ENCODE measurements at regions not wholly inside any gene's neighbourhood (a gene's known extent, or its start where the extent isn't known, plus 50 kb on each side); places are given as distances from the start of the nearest gene placed in this dataset.
"Not testable (repeated sequence)": the region's sequence is repeated elsewhere in the genome, so short reads cannot be mapped to it uniquely, and the experiment has no call there.

- no peak for DNase-seq
These were observed 321.9 kb downstream of the SETD4 start for GRCh38 chr21:35738347-35738961.

- DNase-seq = no peak
These were observed 322.4 kb downstream of the SETD4 start for GRCh38 chr21:35737899-35738346.

GRCh38 chr21:35737449-35737848 lies 322.9 kb downstream of the SETD4 start:
- no peak for DNase-seq

GRCh38 chr21:35732788-35733187 lies 327.5 kb downstream of the SETD4 start:
- DNase-seq = no peak

- DNase-seq = no peak
These were observed 330.0 kb downstream of the SETD4 start for GRCh38 chr21:35730325-35730724.

- DNase-seq = no peak
These were observed 332.5 kb downstream of the SETD4 start for GRCh38 chr21:35727830-35728229.

- DNase-seq = no peak
These were observed 336.2 kb downstream of the SETD4 start for GRCh38 chr21:35724156-35724555.

- DNase-seq = no peak
These were observed 338.6 kb downstream of the SETD4 start for GRCh38 chr21:35721701-35722100.

- DNase-seq = no peak
These were observed 340.1 kb downstream of the SETD4 start for GRCh38 chr21:35720208-35720731.

- DNase-seq = no peak
These were observed 341.2 kb downstream of the SETD4 start for GRCh38 chr21:35719080-35719479.

- DNase-seq = no peak
These were observed 343.3 kb downstream of the SETD4 start for GRCh38 chr21:35716876-35717565.

GRCh38 chr21:35713914-35714313 lies 346.4 kb downstream of the SETD4 start:
- no peak for DNase-seq

GRCh38 chr21:35711661-35712060 lies 348.7 kb downstream of the SETD4 start:
- no peak for DNase-seq

- DNase-seq = no peak
These were observed 349.1 kb downstream of the SETD4 start for GRCh38 chr21:35711213-35711612.

- not testable (repeated sequence) for DNase-seq
These were observed 350.3 kb downstream of the SETD4 start for GRCh38 chr21:35709990-35710389.

- DNase-seq = no peak
These were observed 354.4 kb downstream of the SETD4 start for GRCh38 chr21:35705888-35706287.

GRCh38 chr21:35705237-35705887 lies 355.0 kb downstream of the SETD4 start:
- no peak for DNase-seq

- no peak for DNase-seq
These were observed 356.6 kb downstream of the SETD4 start for GRCh38 chr21:35703704-35704103.

GRCh38 chr21:35699361-35699760 lies 361.0 kb downstream of the SETD4 start:
- no peak for DNase-seq

GRCh38 chr21:35697321-35697808 lies 363.0 kb downstream of the SETD4 start:
- no peak for DNase-seq

GRCh38 chr21:35696644-35697043 lies 363.7 kb downstream of the SETD4 start:
- no peak for DNase-seq

- DNase-seq = no peak
These were observed 368.0 kb downstream of the SETD4 start for GRCh38 chr21:35692311-35692710.

- DNase-seq = no peak
These were observed 369.9 kb downstream of the SETD4 start for GRCh38 chr21:35690436-35690835.

Measured in occipital lobe (tissue), 1 donor.